OCI-LY3 (cell line): ENCODE measurements at regions not wholly inside any gene's neighbourhood (a gene's known extent, or its start where the extent isn't known, plus 50 kb on each side); places are given as distances from the start of the nearest gene placed in this dataset.
A peak's percentile ranks its signal among the peaks of the same experiment; 100 is the strongest.

Experiments used
- H2AFZ ChIP-seq: fragments of 200-600, 300-600 bp; shearing (Covaris generic); 2 replicates; pipeline ENCODE4 v1.6.0; 2014; ENCODE audit warnings: antibody characterized with exemption, low read depth, low read length
- H3K27ac ChIP-seq: fragments of 200-600, 300-600 bp; sonication (generic); 2 replicates; pipeline ENCODE4 v1.5.1; 2014; ENCODE audit warnings: mild to moderate bottlenecking, low read length, moderate library complexity, mixed read lengths
- H3K27me3 ChIP-seq: fragments of 200-600, 300-600 bp; sonication (generic); 2 replicates; pipeline ENCODE4 v1.6.1; 2014; ENCODE audit warnings: low read depth, low read length, mixed read lengths
- H3K36me3 ChIP-seq: fragments of 200-600, 300-600 bp; sonication (generic); replicated peaks from 2 replicates; pipeline ENCODE3; 2014; ENCODE audit warnings: low read depth, low read length, mixed read lengths
- H3K4me1 ChIP-seq: fragments of 300-600, 200-600 bp; sonication (generic); 2 replicates; pipeline ENCODE4 v1.6.1; 2014; ENCODE audit warnings: low read length, mixed read lengths
- H3K4me2 ChIP-seq: fragments of 200-600, 300-600 bp; sonication (generic); 2 replicates; pipeline ENCODE4 v1.6.1; 2014; ENCODE audit warnings: low read length, mixed read lengths
- H3K4me3 ChIP-seq: fragments of 300-600, 200-600 bp; sonication (generic); 2 replicates; pipeline ENCODE4 v1.5.1; 2014; ENCODE audit warnings: antibody characterized with exemption, mild to moderate bottlenecking, low read length, moderate library complexity
- H3K79me2 ChIP-seq: fragments of 300-600, 200-600 bp; shearing (Covaris generic); 2 replicates; pipeline ENCODE4 v1.6.1; 2014; ENCODE audit warnings: mild to moderate bottlenecking, low read length, mixed read lengths
- H3K9ac ChIP-seq: fragments of 300-600, 200-600 bp; shearing (Covaris generic); 2 replicates; pipeline ENCODE4 v1.6.0; 2014; ENCODE audit warnings: mild to moderate bottlenecking, low read length, moderate library complexity
- H3K9me3 ChIP-seq: fragments of 200-600, 300-600 bp; shearing (Covaris generic); 2 replicates; pipeline ENCODE4 v1.6.1; 2014; ENCODE audit warnings: low read length, mixed read lengths; ENCODE audit not compliant: insufficient read depth
- H4K20me1 ChIP-seq: fragments of 200-600, 300-600 bp; sonication (generic); 2 replicates; pipeline ENCODE4 v1.6.1; 2016; ENCODE audit warnings: low read length, mixed read lengths; ENCODE audit not compliant: insufficient read depth
- CTCF ChIP-seq: fragments of 200-600, 300-600 bp; sonication (generic); IDR thresholded peaks from 2 replicates; pipeline ENCODE4 v1.5.1; 2014; ENCODE audit warnings: antibody characterized with exemption, low read length, low read depth
- EZH2phosphoT487 ChIP-seq: fragments of 200-600 bp; shearing (Covaris generic); IDR thresholded peaks from 2 replicates; pipeline ENCODE4 v1.6.1; 2018; ENCODE audit warnings: antibody characterized with exemption, mixed run types, low read depth

GRCh38 chr4:57774171-57774570 lies 664.0 kb upstream of the IGFBP7 start:
- no peaks in the 10 kb centered on the region for H4K20me1 ChIP-seq
- no peaks in the 10 kb centered on the region for H3K4me1 ChIP-seq
- no peak overlapping the region for H3K9ac ChIP-seq
- no peak overlapping the region for H3K27ac ChIP-seq
- no peaks in the 10 kb centered on the region for H3K27me3 ChIP-seq
- no peak overlapping the region for H2AFZ ChIP-seq
- H3K9me3 ChIP-seq = no peaks in the 10 kb centered on the region
- no peak overlapping the region for H3K4me3 ChIP-seq
- TF ChIP-seq CTCF (no peak), EZH2phosphoT487 (no peak)
- H3K36me3 ChIP-seq = no peaks in the 10 kb centered on the region
- H3K79me2 ChIP-seq = no peaks in the 10 kb centered on the region
- H3K4me2 ChIP-seq = no peak overlapping the region

GRCh38 chr4:57766341-57766740 lies 656.2 kb upstream of the IGFBP7 start:
- Histone ChIP-seq H3K27ac (no peak overlapping the region), H3K27me3 (no peaks in the 10 kb centered on the region), H3K4me1 (peaks cover 35% of the 10 kb centered on the region), H3K79me2 (no peaks in the 10 kb centered on the region), H3K4me2 (no peak overlapping the region), H3K4me3 (no peak overlapping the region), H3K36me3 (peaks cover 5% of the 10 kb centered on the region), H3K9ac (no peak overlapping the region), H3K9me3 (no peaks in the 10 kb centered on the region), H2AFZ (no peak overlapping the region), H4K20me1 (no peaks in the 10 kb centered on the region)
- no peak for TF ChIP-seq EZH2phosphoT487
- TF ChIP-seq CTCF = no peak

GRCh38 chr4:57764856-57765255 lies 654.7 kb upstream of the IGFBP7 start:
- H3K9me3 ChIP-seq = 0 out of 2 replicates have a peak, but pooled peaks cover 4% of the 10 kb centered on the region
- no peak overlapping the region for H3K9ac ChIP-seq
- peak overlapping the region; percentile 59 for H3K4me2 ChIP-seq
- H3K79me2 ChIP-seq = no peaks in the 10 kb centered on the region
- H3K4me1 ChIP-seq = peaks cover 37% of the 10 kb centered on the region
- peak overlapping the region; percentile 30 for H3K4me3 ChIP-seq
- H3K27me3 ChIP-seq = no peaks in the 10 kb centered on the region
- TF ChIP-seq CTCF (no peak), EZH2phosphoT487 (no peak)
- no peaks in the 10 kb centered on the region for H4K20me1 ChIP-seq
- H3K27ac ChIP-seq = peak overlapping the region; percentile 46
- no peak overlapping the region for H2AFZ ChIP-seq
- peaks cover 7% of the 10 kb centered on the region for H3K36me3 ChIP-seq

GRCh38 chr4:57763070-57763469 lies 652.9 kb upstream of the IGFBP7 start:
- H3K27ac ChIP-seq = peak overlapping the region; percentile 43
- peak overlapping the region; percentile 22; the same call in 1 of the 2 replicates for H3K4me3 ChIP-seq
- H3K4me1 ChIP-seq = peaks cover 37% of the 10 kb centered on the region
- peaks cover 7% of the 10 kb centered on the region for H3K36me3 ChIP-seq
- no peak for TF ChIP-seq EZH2phosphoT487
- no peak for TF ChIP-seq CTCF
- H3K9ac ChIP-seq = no peak overlapping the region
- H2AFZ ChIP-seq = peak overlapping the region; percentile 76; the same call in 1 of the 2 replicates
- H3K27me3 ChIP-seq = no peaks in the 10 kb centered on the region
- 0 out of 2 replicates have a peak, but pooled peaks cover 4% of the 10 kb centered on the region for H3K9me3 ChIP-seq
- H4K20me1 ChIP-seq = no peaks in the 10 kb centered on the region
- peak overlapping the region; percentile 54 for H3K4me2 ChIP-seq
- H3K79me2 ChIP-seq = no peaks in the 10 kb centered on the region
